NCI-H748 (cell line): ENCODE measurements at regions not wholly inside any gene's neighbourhood (a gene's known extent, or its start where the extent isn't known, plus 50 kb on each side); places are given as distances from the start of the nearest gene placed in this dataset.

Experiments used
- DNase-seq: peaks from one replicate; lab custom pipeline; 2025; ENCODE audit not compliant: unreplicated experiment; lab: John Stamatoyannopoulos, UW

GRCh38 chr18:78540636-78541529, 438.7 kb upstream of the SALL3 start:
- DNase-seq: no peak

DNA sequence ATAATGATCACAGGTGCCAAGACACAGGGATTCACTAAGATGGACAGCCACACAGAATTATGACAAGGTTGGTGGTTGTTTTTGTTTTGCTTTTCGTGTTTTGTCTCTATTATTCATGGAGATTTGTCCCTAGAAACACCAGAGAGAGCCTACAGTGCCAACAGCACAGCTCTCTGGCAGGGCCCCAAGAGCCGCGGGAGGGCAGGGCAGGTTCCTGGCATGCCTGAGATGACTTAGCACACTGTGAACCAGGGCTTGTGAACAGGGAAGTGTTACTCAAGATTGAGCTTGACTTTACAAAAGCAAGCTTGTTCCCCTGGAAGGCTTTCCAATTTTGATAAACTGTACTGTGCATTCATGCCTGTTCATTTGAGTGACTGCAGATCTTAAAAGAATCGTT, 437.4 kb upstream of the SALL3 start:
- peak; percentile 12 for DNase-seq

GRCh38 chr18:78543201-78543725, 436.4 kb upstream of the SALL3 start:
- peak; percentile 39 for DNase-seq

DNA sequence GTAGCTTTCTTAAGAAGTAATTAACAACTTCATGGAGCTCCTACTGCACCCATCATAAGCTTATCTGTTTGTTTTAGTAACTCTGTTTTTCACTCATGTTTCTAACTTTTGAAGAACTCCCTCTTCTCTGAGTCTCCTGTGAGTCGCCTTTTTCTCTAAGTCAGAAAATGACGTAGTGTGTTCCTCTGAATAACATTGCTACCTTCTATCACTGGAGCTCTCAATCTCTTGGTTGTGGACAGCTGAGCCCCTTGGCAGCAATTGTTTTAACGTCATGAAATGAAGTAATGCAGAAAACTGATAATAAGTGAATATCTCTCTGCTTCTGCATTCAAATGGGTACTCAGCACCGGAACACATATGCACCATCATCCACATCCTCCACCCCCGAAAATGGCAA, 433.3 kb upstream of the SALL3 start:
- DNase-seq: no peak

DNA sequence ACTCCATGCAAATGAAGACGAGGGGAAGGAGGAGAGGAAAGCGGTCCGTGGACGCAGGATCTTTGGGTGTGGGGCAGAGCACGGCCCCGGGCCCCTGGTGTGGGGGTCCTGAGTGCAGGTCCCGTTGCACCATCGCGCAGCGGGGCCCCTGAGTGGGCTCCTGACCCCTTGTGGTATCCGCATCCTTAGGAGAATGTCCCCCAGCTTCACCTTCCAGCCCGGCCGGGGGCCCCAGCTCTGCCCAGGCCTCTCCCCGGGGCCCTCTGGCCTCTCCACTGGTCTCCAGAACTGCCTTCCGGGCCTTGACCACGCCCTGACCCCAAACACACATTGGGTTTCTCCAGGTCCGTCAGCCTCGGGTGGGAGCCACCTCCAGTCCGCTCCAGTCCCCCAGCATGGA, 431.8 kb upstream of the SALL3 start:
- DNase-seq: no peak

DNA sequence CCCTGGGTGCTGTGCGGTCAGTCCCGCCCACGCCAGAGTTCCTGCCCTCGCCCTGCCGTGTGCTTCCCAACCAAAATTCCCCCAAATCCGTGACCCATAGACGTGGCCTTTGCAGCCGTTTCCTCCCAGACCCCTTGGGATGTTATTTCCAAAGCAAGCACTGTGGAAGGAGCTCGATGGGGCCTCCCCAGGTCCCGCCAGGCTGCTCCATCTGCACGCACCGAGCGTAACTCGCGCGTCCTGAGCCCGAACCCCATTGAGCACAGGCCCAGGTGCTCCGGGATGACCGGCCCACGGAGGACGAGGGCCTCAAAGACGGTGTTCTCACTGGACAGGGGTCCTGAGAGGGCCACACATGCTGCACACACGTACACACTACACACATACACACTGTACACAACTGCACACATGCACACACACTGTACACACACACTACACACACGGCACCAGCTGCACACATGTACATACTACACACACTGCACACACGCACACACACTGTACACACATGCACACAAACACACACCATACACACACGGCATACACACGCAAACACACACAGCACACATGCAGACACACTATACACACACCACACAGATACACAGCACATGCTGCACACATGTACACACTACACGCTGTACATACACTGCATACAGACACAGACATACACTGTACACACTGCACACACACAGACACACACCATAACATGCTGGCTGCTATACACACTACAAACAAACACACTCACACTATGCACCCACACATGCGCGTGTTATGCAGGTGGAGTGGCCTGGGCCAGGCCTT, 431.2 kb upstream of the SALL3 start:
- DNase-seq: no peak

- no peak for DNase-seq
Measured at GRCh38 chr18:78549971-78550370, 429.6 kb upstream of the SALL3 start.

DNA sequence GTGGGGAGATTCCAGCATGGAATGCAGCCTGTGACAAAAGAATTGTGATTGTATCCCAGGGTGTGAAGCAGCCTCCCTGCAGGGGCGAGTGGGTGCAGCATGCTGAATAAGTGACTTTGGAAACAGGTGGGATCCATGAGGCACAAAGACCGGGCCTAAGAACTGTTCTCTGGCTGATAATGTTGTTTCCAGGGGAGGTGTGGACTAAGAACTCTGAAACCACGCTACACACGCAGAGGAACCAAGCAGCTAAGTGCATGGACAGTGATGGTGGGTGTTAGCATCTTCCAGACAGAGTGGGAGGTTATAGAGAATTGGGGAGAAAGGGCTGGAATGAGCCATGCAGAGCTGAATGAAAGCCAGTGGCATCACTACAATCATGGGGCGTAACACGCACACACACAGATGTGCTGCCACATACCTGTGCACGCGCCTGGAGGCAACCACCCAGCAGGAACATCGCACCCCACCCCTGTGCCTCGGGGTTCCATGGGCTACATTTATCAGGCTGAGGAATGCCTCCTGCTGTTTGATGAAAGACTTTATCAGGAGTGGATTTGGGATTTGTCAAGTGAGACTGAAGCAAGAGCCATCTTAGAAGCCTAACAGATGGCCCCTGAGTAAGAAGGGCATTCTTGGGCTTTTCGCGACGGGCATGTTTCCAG, 424.5 kb upstream of the SALL3 start:
- no peak for DNase-seq

DNA sequence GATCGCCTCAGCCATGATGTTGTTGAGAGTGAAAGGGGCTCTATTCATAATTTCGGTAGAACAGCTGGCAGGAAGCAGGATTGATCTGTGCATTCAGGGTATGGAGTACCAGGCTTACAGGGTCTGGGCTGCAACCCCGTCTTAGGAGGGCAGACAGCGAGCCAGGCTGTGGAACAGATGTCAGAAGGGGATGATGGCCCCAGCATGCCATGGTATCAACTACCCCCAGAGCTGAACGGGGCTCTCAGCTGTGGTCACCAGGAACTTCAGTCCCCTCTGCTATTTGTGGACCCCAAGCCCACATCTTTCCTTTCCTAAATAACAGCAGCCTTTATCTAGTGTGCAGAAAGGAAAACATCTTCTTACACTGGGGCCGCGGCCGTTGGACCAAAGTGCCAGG, 422.2 kb upstream of the SALL3 start:
- DNase-seq: no peak

- DNase-seq: no peak
Measured at GRCh38 chr18:78558101-78558810, 421.4 kb upstream of the SALL3 start.

- no peak for DNase-seq
Measured at GRCh38 chr18:78558948-78559347, 420.7 kb upstream of the SALL3 start.

- DNase-seq: no peak
Measured at GRCh38 chr18:78559584-78559983, 420.0 kb upstream of the SALL3 start.

DNA sequence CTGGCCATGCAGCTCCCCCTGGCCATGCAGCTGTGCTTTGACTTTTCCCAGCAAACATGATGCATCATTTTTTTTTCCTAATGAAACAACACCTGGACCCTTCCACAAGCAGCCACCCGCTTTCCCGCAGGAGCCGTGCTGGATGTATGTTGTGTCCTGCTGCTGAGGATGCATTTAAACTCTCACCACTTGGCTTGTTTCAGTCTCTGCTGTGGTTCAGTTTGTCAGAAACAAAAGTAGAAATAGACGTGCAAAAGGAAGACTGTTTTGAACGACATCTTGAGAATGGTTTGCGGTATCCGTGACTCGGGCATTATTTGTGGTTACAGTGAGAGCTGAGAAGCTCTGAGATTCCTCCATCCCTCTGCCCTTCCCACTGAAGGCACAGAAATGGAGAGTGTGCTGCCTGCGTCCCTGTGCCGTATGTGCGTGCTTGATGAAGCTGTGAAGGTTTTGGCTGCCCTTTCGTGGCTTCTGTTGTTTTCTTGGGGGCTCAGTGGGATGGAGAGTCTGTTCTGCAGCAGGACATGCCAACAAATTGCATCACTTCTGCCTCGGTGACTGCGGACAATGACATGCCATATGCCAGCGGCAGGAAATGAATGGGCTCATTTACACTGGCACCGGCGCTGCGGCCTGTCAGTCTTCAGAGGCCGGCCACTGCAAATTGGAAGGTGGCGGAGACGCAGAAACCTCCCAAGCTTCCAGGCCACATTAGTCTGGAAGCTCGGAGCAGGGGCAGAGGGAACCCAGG, 417.7 kb upstream of the SALL3 start:
- DNase-seq: peak; percentile 45

- DNase-seq: no peak
Measured at GRCh38 chr18:78562531-78562961, 417.1 kb upstream of the SALL3 start.

DNA sequence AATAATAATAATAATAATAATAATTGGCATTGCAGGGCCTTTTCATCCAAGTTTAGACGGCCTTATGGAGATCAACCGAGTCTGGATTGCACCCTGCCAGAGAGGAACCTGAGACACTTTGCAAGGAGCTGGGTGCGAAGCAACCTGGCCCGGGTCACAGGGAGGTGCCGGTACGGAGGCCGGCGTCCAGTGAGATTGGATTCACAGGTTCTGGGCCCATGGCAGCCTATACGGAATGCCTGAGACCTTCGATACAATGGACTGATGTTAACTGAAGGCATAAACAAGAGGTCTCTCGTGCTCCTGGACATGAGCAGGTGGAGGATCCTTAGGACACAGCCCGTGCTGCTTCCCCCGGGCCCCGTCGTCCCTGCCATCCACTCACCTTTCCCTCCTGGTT, 416.5 kb upstream of the SALL3 start:
- DNase-seq: no peak

- DNase-seq: no peak
Measured at GRCh38 chr18:78564030-78564429, 415.6 kb upstream of the SALL3 start.

DNA sequence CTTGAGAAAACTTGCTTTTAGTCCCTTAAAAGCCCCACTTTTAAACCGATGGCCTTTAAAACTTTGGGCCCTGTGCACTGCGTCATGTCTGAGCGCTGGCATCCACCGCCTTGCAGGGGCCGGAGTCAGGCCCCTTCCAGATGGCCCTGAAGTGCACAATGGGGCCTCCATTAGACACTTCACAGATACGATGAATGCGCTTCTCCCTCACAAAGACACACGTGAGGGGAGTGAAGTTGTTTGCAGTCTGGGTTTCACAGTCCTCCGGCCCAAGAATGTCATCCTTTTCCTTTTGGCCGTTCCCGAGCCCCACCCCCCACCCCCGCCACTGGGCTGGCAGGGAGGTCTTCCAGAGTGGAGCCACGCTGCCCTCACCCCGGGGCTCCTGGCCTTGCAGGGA, 415.1 kb upstream of the SALL3 start:
- no peak for DNase-seq

- DNase-seq: no peak
Measured at GRCh38 chr18:78565240-78565639, 414.4 kb upstream of the SALL3 start.

GRCh38 chr18:78566065-78566464, 413.6 kb upstream of the SALL3 start:
- no peak for DNase-seq

DNA sequence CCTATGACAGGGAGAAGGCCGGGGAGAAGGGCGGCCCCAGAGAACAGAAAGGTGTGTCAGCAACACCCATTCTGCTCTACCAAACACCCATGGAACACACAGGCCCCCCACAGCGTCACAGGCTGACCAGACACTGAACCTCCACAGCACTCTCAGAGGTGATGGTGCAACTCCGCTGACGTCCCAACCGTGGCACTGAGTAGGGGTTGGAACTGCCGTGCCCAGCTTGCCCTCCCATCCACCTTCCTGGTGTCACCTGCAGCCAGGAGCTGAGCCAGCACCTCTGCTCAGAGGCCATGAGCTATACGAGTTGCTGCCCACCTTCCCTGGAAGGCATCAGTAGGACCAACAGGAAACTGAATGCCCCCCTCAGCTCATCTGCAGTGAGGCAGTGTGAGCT, 412.9 kb upstream of the SALL3 start:
- no peak for DNase-seq
